ENCODE measurements at regions not wholly inside any gene's neighbourhood (a gene's known extent, or its start where the extent isn't known, plus 50 kb on each side); places are given as distances from the start of the nearest gene placed in this dataset.

DNA sequence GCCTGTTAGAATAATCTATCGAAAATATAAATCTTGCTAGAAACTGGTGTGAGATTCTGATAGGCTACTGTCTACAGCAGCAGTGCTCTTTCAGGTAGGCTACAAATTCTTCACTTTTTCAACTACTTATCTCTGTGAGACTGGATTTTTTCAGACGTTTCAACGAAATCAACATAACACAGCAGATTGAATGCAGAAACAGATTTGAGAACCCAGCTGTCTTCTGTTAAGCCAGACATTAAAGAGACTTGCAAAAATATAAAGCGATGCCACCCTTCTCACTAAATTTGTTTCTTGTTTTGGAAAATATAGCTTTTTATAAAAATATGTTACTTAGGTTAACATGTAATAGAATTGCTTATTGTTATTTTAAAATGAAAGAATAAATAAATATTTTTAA lies 140.6 kb upstream of the PHACTR1 start:
- CTCF ChIA-PET: no interaction called here
- POLR2A ChIA-PET: no interaction called here

DNA sequence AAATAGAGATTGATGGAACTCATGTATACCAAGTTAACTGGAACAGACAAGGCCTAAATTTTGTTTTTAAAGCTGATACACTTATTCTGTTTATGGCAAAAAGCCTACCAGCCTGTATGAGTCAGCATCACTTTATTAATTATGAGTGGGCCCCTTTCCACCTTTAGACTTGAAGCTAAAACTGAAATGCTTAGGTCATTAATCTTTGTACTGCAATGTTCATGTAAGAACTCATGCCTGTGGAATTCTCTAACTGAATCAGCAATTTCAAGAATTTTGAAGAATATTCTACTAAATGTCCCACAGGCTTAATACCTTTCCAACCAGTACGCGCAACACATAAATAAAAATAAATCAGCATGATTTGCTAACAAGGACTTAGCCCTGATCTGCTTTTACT lies 140.2 kb upstream of the PHACTR1 start:
- CTCF ChIA-PET: no interaction called here
- POLR2A ChIA-PET: no interaction called here

DNA sequence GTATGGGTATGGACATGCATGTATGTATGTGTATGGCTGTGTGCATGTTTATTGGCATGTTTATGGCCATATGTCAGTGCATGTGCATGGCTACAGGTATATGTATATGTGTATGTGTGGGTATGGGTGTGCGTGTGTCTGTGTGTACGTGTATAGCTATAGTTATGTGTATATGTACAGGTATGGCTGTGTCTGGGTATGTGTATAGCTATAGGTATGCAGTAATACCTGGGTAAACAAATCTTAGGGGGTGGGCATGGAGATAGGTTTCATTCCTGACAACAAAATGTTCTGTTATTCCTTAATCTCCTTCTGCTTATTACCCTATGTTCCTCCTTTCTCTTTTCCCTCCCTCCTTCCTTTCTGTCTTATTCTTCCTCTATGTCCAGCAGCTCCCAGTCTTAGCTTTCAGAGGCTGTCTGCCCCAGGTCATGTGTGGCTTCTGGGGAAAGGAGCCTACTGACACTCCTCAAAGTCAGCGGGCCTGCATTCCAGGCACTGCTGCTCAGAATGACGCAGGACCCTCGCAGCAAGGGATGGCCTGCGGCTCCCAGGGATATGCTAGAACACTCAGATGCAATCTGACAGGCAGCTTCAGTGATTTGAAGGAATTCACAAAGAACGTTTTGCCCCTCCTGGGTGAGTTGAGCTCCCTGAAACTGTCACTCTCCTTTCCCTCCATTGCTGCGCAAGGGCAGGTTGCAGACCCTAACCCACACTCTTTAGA lies 139.3 kb upstream of the PHACTR1 start:
- ChIA-PET POLR2A (no interaction called here), CTCF (interaction anchor here (0.6 kb wide), 1 partner anchor 362 kb away, joined by 4 read pairs; no protein-coding TSS in a partner anchor)

DNA sequence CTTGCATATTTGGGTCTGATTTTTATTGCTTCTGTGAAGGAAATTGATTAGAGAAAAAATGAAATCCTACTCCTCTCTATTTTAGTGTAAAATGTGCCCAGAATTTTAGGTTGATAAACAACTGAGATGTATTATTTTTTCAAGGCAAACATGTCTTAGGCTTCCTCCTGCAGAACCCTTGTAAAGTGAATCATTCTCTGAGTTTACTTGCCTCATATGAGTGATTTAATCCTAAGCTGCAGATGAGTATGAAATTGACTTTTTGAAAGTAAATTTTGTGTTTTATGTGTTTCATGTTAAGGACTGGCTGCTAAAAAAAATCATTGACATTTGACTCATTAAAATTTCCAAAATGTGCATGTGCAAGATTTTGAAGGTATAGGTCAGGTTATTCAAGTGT lies 138.5 kb upstream of the PHACTR1 start:
- ChIA-PET POLR2A (no interaction called here), CTCF (no interaction called here)

GRCh38 chr6:12578751-12579150 lies 137.8 kb upstream of the PHACTR1 start:
- POLR2A ChIA-PET: no interaction called here
- CTCF ChIA-PET: no interaction called here

DNA sequence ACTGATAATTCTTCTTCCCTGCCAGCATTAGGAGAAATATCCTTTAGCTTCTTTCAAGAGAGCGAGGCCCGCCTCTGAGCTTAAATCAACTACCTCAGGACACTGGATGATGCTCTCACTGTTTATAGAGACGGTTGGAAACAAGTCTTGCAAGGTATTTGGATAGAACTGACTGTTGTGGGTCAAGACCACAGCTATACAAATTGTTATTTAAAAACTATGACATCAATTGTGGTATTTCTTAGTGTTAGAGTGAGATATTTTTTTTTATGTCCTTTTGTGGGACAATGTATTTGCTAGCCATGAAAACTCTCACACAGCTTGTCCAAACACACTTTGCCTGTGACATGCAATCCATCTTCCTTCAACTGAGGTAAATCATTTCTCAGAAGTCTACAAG lies 136.3 kb upstream of the PHACTR1 start:
- POLR2A ChIA-PET: no interaction called here
- CTCF ChIA-PET: no interaction called here

- POLR2A ChIA-PET: no interaction called here
- CTCF ChIA-PET: no interaction called here
Observed at GRCh38 chr6:12582421-12583110, 134.0 kb upstream of the PHACTR1 start.

- POLR2A ChIA-PET: no interaction called here
- CTCF ChIA-PET: no interaction called here
Observed at GRCh38 chr6:12584631-12585405, 131.7 kb upstream of the PHACTR1 start.

- ChIA-PET CTCF (no interaction called here), POLR2A (no interaction called here)
Observed at GRCh38 chr6:12585497-12585958, 131.0 kb upstream of the PHACTR1 start.

- POLR2A ChIA-PET: no interaction called here
- CTCF ChIA-PET: no interaction called here
Observed at GRCh38 chr6:12586721-12587480, 129.7 kb upstream of the PHACTR1 start.

DNA sequence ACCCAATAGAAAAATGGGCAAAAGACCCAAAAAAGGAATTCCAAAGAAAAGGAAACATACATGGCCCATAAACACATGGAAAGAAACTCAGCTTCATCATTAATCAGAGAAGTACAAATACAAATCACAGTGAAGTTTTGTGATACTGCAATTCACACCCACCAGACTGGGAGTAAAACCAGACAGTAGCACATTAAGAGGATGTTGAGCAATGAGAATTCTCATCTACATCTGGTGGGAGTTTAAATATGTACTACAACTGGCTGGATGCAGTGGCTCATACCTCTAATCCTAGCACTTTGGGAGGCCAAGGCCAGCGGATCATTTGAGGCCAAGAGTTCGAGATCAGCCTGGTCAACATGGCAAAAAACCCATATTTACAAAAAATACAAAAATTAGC lies 125.7 kb upstream of the PHACTR1 start:
- ChIA-PET CTCF (no interaction called here), POLR2A (no interaction called here)

GRCh38 chr6:12592634-12593033 lies 123.9 kb upstream of the PHACTR1 start:
- POLR2A ChIA-PET: no interaction called here

DNA sequence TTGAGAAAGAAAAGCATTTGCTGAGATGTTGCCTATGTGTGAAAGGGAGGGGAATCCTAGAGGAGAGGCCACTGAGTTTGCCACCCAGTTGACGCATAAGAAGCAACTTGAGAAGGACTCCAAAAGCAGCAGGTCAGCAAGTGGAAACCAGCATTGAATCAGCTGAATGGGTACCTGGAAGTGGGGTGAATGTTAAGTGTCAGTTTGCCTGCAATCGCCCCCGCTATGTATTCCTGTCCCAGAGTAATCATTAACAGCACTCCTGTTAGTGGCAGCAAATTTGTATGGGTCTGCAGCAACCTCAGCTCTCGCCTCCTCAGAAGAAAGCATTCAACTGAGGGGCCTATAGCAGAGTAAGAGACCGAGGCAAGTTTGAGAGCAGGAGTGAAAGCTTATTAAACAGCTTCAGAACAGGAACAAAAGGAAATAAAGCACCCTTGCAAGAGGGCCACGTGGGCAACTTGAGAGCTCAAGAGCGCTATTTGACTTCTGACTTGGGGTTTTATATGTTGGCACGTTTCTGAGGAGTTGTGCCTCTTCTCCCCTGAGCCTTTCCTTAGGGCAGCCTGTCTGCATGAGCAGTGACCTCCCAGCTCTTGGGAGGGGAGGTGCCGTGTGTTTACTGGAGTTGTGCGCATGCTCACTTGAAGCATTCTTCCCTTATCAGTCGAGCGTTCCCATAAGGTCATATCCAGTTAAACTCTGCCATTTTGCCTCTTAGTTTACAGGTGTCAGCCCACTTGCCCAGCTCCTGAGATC lies 122.6 kb upstream of the PHACTR1 start:
- POLR2A ChIA-PET: no interaction called here
- CTCF ChIA-PET: no interaction called here

More at GRCh38 chr6:12592634-12593033, 123.9 kb upstream of the PHACTR1 start:
- CTCF ChIA-PET: no interaction called here

- CTCF ChIA-PET: no interaction called here
Observed at GRCh38 chr6:12594530-12594893, 122.1 kb upstream of the PHACTR1 start.

GRCh38 chr6:12595161-12595811 lies 121.3 kb upstream of the PHACTR1 start:
- ChIA-PET POLR2A (no interaction called here), CTCF (no interaction called here)

More at GRCh38 chr6:12594530-12594893, 122.1 kb upstream of the PHACTR1 start:
- POLR2A ChIA-PET: no interaction called here

DNA sequence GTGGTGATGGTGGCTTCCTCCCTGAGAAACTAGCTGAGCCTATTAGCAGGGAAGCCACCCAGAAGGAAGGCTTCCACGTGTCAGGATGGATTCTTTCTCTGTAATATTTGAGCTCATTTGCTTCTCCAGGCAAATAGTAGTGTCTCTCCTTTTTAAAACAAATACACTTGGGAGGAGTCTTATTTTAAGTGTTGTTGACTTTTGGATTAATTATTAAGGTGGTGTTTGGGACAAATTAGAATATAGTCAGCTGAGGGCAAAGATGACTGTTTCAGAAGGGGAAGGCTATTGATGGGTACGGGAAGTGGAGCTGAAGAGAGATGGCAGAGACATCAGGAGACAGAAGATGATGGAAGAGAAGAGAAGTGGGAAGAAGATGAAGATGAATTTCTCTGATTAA lies 119.8 kb upstream of the PHACTR1 start:
- POLR2A ChIA-PET: no interaction called here
- CTCF ChIA-PET: no interaction called here

DNA sequence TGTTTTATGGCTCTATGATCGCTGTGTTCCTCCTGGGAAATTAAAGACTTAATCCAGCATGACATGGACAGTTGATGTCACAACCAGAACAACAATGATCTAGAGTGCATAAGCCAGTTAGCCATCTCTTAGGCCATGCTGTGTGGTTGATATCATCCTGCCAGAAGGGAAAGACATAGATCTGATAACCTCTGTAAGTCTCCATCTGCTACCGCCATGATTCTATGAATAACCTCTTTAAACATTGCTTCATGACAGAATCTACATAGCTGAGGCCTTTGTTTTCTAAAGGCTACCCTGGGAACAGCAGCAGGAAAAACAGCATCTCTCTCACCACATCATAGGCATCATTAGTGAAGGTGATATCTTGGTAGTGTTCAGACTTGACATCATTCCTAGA lies 117.6 kb upstream of the PHACTR1 start:
- ChIA-PET POLR2A (no interaction called here), CTCF (no interaction called here)

- POLR2A ChIA-PET: no interaction called here
- CTCF ChIA-PET: no interaction called here
Observed at GRCh38 chr6:12601881-12602280, 114.7 kb upstream of the PHACTR1 start.

DNA sequence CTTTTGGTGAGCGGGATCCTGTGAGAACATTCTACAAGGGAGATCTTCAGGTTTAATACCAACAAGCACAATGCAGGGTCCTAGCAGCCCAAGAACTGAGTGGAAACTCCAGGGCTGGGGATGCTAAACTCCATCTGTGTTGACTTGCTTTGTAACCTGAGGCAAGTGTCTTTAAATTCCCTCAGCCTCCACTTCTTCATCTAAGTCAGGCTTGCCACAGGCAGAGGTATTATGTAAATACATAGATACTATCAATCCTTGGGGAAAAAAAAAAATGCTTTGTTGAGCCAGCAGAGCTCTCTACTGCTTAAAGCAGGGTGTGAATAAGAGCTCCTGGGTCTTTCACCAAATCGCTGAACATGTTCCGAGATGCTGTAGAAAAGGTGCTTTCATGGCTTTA lies 114.2 kb upstream of the PHACTR1 start:
- CTCF ChIA-PET: no interaction called here
- POLR2A ChIA-PET: no interaction called here
